SH-SY5Y (cell line): ENCODE measurements at regions not wholly inside any gene's neighbourhood (a gene's known extent, or its start where the extent isn't known, plus 50 kb on each side); places are given as distances from the start of the nearest gene placed in this dataset.

Source experiments
- GATA2 ChIP-seq: IDR thresholded peaks from 2 replicates; pipeline ENCODE4 v1.6.1; 2011; ENCODE audit warnings: mild to moderate bottlenecking, low read depth, low read length
- GATA3 ChIP-seq: IDR thresholded peaks from 2 replicates; pipeline ENCODE4 v1.6.1; 2011; ENCODE audit warnings: low read depth, mild to moderate bottlenecking, low read length, moderate library complexity

DNA sequence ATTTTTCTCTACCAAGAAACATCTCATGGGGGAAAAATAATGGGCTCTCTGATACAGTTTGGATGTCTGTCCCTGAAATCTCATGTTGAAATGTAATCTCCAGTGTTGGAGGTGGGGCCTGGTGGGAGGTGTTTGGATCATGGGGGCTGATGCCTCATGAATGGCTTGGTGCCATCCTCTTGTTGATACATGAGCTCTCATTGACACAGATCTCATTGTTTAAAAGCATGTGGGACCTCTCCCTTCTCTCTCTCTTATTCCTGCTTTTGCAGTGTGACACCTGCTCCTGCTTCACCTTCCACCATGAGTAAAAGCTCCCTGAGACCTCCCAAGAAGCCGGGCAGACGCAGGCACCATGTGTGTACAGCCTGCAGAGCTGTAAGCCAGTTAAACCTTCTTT, 332.5 kb upstream of the NRIP1 start:
- TF ChIP-seq GATA3, result no peak
- no peak for TF ChIP-seq GATA2

DNA sequence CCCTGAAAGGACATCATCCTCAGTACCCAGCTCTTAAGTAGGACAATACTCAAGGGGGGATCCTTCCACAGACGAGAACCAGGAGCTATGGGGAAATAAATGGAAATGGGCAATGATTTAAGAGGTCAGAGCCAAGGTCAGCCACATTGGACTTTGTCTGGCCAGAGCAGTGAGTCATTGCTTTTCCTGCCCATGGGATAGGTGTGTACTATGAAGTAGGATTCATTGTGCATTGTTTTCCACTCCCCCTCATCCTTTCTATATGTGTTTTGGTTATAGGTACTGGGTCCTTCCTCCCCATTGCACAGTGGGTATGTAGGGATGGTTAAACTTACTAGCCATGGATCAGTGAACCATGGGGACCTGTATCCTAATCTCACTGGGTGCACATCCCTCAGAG, 328.9 kb upstream of the USP25 start:
- TF ChIP-seq GATA2, result no peak
- no peak for TF ChIP-seq GATA3

DNA sequence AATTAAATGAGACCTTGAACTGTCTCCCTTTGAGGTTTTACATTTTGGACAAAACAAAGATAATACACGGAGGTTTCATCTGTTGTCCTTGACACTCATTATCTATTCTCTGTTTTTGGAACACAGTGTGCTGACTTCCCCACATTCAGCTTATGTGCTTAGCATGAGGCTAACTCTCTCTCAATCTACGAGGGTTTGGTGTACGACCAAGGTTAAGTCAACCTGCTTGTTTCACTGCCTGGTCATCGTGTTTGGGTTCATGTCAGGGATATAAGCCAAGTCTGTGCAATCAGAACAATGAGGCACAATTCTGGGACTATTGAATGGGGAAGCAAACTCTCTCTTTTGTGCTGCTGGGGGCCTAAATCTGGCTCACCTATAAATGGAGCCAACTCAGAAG, 328.5 kb upstream of the USP25 start:
- TF ChIP-seq GATA3 (no peak), GATA2 (no peak)

DNA sequence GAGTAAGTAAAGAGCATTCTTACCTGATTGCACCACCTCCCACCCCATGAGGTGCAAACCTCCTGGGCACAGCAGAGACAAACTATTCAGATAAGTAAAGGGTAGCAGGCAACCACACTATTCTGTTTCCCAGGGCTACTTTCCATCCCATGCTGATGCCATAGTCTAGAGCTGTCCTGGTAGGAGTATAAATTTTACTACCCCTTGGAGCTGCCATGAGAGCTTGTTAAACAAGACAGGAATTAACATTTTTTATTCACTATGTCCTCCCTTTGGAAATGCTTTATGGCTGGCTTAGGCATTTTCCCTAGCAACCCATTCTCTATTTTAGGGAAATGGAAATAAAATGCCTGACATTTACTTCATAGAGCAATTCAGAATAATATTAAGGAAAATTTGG, 324.6 kb upstream of the USP25 start:
- no peak for TF ChIP-seq GATA2
- no peak for TF ChIP-seq GATA3

DNA sequence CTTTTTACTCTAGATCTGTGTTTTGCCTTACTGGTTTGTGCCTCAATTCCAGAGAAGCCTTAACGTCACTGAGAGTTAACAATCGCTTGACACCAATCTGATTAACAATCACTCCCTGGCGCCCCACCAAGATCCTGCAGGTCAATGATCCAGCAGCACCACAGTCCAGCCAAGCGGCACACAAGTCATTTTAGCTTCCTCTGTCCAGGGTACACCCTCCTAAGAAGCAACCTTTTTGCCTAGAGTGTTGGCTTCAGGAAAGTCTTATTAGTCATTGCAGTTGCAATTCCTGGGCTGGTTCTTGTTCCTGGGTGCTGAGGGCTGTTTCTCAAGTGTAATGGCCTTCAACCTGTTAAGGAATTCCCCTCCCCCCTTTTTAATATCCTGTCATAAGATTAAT, 323.0 kb upstream of the USP25 start:
- TF ChIP-seq GATA3, result no peak

DNA sequence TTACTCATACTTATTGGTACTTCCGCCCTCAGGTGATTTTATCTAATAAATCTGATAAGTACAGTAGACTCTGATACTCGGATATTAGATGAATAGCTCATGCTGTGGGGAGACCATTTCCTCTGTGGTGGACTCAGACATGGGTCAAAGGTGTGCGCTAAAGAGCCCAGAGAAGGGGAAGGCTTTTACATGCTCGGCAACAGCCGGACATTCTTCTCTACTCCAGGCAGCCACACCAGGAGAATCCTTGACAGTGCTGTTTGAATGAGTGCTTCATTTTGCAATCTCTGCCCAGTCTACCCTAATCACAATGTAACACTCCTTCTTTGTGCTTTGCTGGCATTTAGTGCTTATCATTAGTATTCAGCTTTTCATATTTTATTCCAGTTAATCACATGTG, 322.2 kb upstream of the USP25 start:
- no peak for TF ChIP-seq GATA3
- no peak for TF ChIP-seq GATA2

DNA sequence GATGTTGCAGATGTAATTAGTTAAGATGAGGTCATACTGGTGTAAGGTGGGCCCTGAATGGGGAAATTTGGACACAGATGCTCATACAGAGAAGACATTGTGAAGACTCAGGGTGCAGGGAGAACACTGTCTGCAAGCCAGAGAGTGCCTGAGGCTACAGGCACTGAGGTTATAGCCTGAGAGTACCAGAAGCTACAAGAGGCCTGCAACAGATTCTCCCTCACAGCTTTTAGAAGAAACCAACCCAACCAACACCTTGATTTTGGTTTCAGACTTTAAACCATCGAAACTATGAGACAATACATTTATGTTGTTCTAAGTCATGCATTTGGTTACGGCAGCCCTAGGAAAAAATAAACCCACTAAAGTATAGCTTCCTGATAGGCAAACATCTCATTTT, 321.7 kb upstream of the USP25 start:
- TF ChIP-seq GATA3 (no peak), GATA2 (no peak)

DNA sequence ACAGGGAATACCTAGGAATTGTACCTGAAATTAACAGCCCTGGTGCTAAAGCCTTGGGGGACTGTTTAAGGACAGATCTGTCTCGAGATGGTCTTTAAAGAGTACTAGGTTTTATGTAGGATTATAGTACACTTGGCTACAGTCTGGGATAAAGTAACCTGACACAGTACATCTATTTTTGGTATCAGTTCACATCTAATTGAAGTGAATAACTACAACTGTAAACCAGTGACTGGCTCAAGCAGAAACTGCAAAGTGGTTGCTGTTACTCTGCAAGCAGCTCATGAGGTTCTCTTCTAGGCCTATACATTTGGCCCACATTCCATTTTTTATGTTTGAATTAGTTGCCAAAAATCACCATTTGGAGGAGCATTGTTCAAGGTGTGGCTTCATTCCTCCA, 320.8 kb upstream of the USP25 start:
- TF ChIP-seq GATA3 (no peak), GATA2 (no peak)

DNA sequence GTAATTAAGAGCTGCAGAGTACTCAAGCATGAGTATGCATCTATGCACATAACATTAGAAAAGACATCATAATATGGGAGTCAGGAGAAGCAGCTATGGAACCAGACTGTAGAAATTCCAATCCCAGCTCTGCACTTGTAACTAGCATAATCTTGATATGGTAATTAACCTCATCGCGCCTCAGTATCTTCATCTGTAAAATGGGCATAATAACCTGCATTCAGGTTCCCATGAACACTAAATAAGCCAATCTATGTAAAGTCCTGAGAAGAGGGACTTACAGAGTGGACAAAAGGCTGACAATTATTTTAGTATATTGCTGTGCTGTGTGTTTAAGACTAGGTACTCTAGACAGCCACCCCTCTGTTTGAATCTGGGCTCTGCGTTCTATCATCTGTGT, 318.9 kb upstream of the USP25 start:
- TF ChIP-seq GATA3, result no peak
- no peak for TF ChIP-seq GATA2

DNA sequence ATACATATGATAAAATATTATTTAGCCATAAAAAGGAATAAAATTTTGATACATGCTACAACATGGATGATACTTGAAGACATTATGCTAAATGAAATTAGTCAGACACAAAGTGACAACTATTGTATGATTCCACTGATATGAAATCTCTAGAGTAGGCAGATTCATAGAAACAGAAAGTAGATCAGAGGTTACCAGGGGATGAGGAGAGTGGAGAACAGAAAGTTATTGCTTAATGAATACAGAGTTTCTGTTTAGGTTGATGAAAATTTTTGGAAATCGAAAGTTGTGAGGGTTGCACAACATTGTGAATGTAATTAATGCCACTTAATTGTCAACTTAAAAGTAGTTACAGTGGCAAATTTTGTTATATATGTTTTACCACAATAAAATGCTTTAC, 315.7 kb upstream of the USP25 start:
- no peak for TF ChIP-seq GATA2
- TF ChIP-seq GATA3, result no peak

DNA sequence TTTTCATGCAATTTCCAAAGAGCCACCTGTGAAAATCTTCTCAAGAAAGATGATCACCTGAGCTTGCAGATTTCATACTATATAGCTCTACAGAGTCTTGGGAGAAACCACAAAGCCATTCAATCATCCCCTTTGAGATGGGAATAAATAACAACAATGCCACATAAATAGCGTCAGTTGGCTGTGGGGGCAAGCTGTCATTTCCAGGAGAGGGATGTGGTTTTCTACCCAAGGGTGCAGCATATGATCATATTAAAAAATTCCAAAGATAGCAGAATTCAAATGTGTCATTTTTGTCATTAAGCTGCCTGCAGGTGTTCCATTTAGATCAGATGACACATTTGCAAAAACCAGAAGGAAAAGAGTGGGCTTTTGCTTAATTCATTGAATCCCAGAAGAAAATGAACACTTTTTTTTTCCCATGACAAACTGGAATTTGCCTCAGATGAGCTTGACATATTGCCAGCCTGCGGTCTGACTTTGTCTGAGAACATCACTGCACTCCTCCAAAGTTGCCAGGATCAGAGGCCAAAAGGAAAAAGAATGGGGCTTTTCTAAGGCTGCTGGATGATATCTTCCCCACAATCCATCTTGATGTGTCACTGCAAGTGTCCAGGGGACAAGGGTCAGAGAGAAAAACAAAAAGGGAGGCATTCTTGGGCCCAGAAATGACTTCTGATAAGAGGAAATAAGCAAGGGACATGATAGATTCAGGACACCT, 314.1 kb upstream of the USP25 start:
- TF ChIP-seq GATA3 (no peak), GATA2 (no peak)

DNA sequence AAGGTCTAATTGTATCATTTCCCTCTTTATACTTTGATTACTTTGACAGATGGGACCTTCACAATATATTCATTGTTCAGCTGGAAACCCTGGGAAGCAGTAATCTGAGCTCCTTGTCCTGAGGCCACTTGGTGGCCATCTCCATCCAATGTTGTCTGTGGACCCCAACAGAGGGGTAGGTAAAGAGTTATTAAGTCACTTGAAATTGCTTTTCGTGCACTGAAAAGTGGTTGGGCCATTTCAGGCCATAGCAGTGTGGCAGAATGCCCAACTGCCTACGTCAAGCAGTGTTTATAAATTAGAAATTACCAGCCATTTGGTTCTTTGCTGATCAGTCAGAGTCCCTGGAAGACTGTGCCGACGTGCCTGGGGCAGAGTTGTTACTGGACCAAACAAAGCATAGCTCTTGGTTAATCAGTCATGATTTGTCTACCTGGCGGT, 308.3 kb upstream of the USP25 start:
- TF ChIP-seq GATA3 (no peak), GATA2 (no peak)

DNA sequence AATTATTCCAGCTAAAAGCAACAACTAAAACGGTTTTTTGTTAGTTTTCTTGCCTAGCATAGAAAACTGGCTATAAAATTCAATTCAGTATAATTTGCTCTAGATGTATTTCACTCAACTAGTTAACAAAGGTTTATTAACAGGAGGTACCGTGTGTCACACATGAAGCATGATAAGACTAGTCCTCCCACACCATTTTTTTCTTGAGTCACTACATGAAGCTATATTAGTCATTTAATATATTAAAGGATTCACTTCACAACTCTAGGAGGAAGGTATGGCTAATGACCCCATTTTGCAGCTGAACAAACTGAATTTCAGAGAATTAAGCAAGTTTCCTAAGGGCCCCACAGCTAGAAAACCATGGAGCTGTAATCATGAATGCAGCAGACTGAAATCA, 307.8 kb upstream of the USP25 start:
- no peak for TF ChIP-seq GATA3

DNA sequence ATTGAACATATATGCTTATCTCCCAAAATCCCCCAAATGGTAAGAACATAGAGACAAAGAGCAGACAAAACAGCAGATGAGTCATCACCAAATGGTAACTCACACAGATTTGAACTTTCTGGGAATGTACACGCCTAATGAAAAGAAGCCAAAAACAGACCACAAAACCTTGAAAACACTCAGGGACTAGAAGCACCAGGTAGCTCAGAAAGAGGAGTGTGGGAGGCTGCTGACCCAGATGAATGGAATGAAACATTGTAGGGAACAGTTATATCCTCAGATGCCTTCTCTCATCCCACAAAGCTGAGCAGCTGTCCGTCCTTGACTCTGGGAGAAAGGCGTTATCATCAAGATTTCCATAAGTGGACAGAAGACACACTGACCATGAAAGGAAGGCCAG, 307.0 kb upstream of the USP25 start:
- no peak for TF ChIP-seq GATA3

DNA sequence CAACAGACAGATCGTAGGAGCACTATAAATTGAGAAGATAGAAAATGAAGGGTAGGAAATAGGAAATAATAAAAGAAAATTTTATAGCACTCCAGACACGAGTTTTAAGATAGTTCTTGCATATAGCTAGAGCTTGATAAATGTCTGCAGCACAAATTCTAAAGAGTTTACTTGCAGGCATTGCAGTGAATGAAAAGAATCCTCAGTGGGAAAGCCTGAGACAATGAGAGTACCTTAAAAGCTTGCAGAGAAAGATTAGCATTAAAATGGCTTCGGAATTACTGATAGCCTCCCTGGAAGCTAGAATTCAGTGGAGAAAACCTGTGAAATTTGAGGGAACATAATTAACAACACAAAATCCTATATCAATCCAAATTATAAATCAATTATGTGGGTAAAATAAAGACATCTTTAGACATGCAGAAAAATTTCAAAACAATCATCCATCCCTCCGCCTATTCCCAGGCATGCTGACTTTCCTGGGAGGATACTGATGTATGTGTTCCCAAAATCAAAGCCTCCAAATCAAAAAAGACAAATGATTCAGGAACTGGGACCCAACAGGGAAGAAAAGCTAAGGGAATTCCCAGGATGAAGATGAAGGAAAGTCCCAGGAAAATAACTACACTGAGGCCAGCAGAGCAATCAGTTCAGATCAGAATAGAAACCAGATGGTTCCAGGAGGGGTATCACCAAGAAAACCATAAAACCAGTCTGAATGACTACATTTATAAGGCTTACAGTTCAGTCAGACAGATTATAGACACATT, 305.9 kb upstream of the USP25 start:
- TF ChIP-seq GATA3 (no peak), GATA2 (no peak)
